Motor neuron (in vitro differentiated cells): ENCODE measurements at regions not wholly inside any gene's neighbourhood (a gene's known extent, or its start where the extent isn't known, plus 50 kb on each side); places are given as distances from the start of the nearest gene placed in this dataset.

Experiments
- ATAC-seq, 8 experiments: fragments of 200-7000 bp; cut with Tn5 transposase; replicated peaks in 6 of 8; 2 replicates each; pipeline ENCODE4 v1.8.0; 2021; ENCODE audit warnings: mild to moderate bottlenecking in 8 of 8, moderate library complexity in 8 of 8
- H3K27ac ChIP-seq, 2 donors: fragments of 250-450 bp; sonication (Bioruptor Pico); 2 replicates each; pipeline ENCODE4 v1.9.0; 2021; ENCODE audit warnings: antibody characterized with exemption in 2 of 2, mild to moderate bottlenecking in 2 of 2, moderate library complexity in 1 of 2
- H3K4me1 ChIP-seq, 2 donors: fragments of 250-450 bp; sonication (Bioruptor Pico); replicated peaks in 1 of 2; 2 replicates each; pipeline ENCODE4 v1.6.1; 2021; ENCODE audit warnings: antibody characterized with exemption in 2 of 2, mild to moderate bottlenecking in 2 of 2, moderate library complexity in 1 of 2
- H3K4me3 ChIP-seq, 5 donors: fragments of 250-450 bp; sonication (Bioruptor Pico); 2 replicates each; pipeline ENCODE4 v1.9.0; 2021; ENCODE audit warnings: antibody characterized with exemption in 5 of 5, mild to moderate bottlenecking in 5 of 5, moderate library complexity in 4 of 5
- WGBS, 10 experiments: fragments of 450-650 bp; shearing (Covaris generic); methylation state at CpG; one replicate each; pipeline ENCODE4 v1.0.0; 2022; 5-methylcytosine and 5-hydroxymethylcytosine counted together
- in situ Hi-C, 9 experiments: fragments of 400-800 bp; cut with MboI; loops; one replicate each; pipeline ENCODE4 v1.15.0; 2021; ENCODE audit warnings: low sequenced_read_pairs in 9 of 9, low pct_unique_long_range_greater_than_20kb in 2 of 9; ENCODE audit not compliant: unreplicated experiment in 9 of 9

DNA sequence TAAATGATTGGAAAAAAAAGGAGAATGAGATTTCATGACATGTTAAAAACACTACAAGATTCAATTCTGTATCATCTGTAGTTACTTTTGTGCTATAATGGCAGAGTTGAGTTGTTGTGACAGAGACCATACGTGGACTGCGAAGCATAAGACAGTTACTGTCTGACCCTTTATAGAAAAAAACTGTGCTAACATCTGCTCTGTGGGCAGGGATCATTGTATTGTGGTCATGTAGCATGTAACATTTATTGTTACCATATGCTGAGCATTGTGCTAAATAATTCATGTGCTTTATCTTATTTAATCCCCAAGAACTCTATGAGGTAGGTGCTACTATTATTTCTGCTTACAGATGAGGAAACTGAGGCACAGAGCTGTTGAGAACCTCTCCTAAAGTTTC is 147.3 kb upstream of the HMHB1 start:
- Histone ChIP-seq H3K27ac (no peak overlapping the region), H3K4me3 (no peak overlapping the region), H3K4me1 (no peaks in the 10 kb centered on the region)
- WGBS, 10 experiments, result 40 to 100% (median 93%) methylated on average over 1 to 2 of the region's 2 CpGs; no CpG with 5 or more reads in 5 of the 10 experiments
- no peak for ATAC-seq
- in situ Hi-C loops, result no loop called here

DNA sequence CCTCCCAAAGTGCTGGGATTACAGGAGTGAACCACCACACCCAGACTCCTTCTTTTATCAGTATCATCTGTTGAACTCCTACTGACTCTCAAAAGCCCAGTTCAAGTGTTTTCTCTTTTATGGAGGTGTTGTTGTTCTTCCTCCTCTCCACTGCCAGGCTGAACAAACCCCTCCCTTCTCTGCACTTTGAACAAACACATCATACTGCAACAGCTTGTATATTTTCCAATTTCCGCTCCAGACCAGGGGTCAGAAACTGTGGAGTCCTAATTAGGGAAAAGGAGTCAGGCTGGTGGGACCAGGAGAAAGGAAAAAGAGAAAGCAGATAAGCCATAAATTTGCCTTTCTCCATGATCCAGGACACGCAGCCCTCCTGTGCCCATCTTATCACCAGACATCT is 148.1 kb upstream of the HMHB1 start:
- WGBS, 10 experiments, result 92 to 100% methylated on average over 1 to 2 of the region's 2 CpGs; no CpG with 5 or more reads in 8 of the 10 experiments
- H3K27ac ChIP-seq, result no peak overlapping the region
- H3K4me3 ChIP-seq, result no peak overlapping the region
- in situ Hi-C loops, result no loop called here
- H3K4me1 ChIP-seq, result no peaks in the 10 kb centered on the region
- ATAC-seq, result no peak

DNA sequence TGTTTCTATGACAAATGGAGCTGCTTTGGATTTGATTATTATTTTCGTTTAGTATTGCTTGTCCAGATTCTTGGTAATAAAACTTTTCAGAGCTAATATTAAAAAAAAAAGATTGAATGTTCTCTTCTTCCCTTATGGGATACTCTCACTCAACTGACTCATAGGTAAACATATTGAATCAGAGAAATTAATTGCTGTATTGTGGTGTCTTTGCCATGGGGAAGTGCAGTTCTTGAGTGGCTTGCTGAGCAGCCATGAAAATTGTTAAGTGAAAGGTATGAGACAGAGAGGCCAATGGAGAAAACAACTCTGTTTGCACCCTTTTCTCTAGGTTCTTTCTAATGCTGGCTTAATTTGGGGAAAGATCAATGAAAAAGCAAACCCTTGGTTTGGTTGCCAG is 149.9 kb upstream of the HMHB1 start:
- Histone ChIP-seq H3K4me3 (no peak overlapping the region), H3K27ac (no peak overlapping the region), H3K4me1 (peaks cover 6 to 13% of the 10 kb centered on the region in 2 donors)
- peak in 1 of 8 experiments; percentile 17 for ATAC-seq
- in situ Hi-C loops, result no loop called here
- 33 to 100% (median 69%) methylated on average over 1 of the region's 1 CpG; no CpG with 5 or more reads in 1 of the 10 experiments for WGBS, 10 experiments

DNA sequence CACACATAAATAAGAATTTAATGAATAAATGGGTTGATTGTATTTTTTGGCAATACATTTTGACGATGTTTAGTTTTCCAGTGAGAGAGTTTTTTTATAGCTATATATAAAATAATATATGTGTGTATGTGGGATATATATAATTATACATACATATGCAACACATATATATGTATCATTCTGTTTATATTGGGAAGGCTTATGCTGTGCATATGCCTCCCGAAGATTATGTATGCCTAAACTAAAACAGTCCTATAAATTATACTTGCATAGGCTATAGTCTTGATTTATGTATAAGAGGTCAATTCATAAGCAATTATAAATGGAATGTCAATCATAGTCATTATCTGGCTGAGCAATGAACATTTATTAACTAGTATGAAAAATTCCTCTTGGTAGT is 151.3 kb upstream of the HMHB1 start:
- WGBS, 10 experiments, result 0 to 100% (median 93%) methylated on average over 1 to 2 of the region's 2 CpGs; no CpG with 5 or more reads in 1 of the 10 experiments
- H3K27ac ChIP-seq, result no peak overlapping the region
- in situ Hi-C loops, result no loop called here
- peaks cover 6 to 13% of the 10 kb centered on the region in 2 donors for H3K4me1 ChIP-seq
- ATAC-seq, result peak in 1 of 8 experiments; percentile 80
- no peak overlapping the region for H3K4me3 ChIP-seq

DNA sequence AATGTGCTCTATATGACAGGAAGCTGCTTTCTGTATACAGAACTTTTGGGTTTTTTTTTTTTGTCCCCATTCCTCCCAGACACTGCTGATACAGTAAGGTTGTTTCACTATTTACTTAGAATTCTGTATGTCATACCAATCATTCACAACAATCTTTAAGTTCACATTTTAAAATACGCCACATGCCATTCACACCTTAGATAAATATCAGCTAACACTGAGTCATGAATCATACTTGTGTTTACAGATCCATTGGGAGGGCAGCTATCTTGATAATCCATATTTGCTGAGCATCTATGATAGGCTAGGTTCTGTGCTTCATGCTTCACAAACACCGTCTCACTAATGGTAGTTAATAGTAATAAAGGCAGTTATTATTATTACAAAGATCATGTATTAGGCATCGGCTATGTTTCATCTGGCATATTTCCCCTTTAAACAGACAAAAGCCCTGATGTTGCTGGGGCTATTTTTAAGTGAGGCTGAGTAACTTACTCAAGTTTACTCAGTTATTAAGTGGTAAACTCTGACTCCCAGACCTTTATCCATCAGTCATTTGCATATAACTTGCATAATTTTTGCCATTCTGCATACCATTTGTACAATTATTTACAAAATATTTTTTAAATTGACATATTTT is 152.2 kb upstream of the HMHB1 start:
- Histone ChIP-seq H3K4me1 (peaks cover 6 to 13% of the 10 kb centered on the region in 2 donors), H3K4me3 (no peak overlapping the region), H3K27ac (no peak overlapping the region)
- peak in 1 of 8 experiments; percentile 19 for ATAC-seq
- in situ Hi-C loops, result no loop called here
- WGBS, 10 experiments, result 60 to 100% (median 100%) methylated on average over 1 to 3 of the region's 3 CpGs; no CpG with 5 or more reads in 1 of the 10 experiments

DNA sequence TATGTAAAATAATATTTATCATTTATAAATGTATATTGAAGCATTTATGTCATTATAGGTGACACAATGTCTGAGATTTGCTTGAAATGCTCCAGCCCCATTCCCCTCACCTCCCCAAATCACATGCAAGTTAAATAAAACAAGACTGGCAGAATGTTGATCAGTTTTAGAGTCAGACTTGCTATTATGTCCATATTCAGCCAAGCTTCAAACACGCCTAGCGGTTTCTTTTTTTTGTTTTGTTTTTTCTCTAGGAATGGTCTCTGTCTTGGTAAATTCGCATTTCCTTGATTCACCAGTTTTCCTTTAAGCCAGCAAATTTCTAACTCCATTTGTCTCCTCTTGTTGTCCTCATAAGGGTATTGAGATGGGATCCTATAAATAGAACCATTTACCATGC is 153.0 kb upstream of the HMHB1 start:
- peak in 3 of 8 experiments; percentile 25 to 82 (median 78) for ATAC-seq
- WGBS, 10 experiments, result 27 to 100% (median 84%) methylated on average over 1 to 3 of the region's 3 CpGs; no CpG with 5 or more reads in 1 of the 10 experiments
- in situ Hi-C loops, result no loop called here

DNA sequence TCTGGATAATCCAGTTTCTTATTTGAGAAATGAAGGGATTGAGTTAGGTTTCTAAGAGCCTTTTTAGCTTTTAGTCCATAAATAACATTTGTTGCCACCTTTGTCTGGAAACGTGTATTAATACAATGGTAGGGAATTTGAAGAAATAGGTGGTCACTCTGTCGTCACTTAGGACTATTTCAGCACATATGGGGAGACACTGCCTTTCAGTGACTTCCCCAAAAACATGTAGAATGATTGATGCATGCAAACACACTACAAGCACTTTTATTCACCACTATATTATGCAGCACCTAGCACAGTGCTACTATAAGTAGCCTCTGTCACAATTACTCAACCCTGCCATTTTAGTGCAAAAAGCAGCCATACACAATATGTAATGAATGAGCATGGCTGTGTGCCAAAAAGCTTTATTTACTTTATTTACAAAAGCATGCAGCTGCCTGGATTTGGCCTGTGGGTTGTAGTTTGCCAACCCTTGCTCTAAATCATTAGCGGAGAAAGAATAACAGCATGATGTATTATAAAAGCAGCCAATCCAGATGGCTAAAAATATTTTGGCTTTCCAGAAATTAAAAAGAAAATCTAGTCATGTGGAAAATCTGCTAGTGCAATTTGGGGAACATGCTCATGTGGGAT is 154.2 kb upstream of the HMHB1 start:
- peak in 6 of 8 experiments; percentile 43 to 91 (median 76) for ATAC-seq
- WGBS, 10 experiments, result 31 to 100% (median 41%) methylated on average over 1 to 3 of the region's 3 CpGs; no CpG with 5 or more reads in 1 of the 10 experiments
- in situ Hi-C loops, result no loop called here
- Histone ChIP-seq H3K27ac (no peak overlapping the region), H3K4me3 (no peak overlapping the region), H3K4me1 (peaks cover 6 to 13% of the 10 kb centered on the region in 2 donors)

More for the DNA sequence above, 153.0 kb upstream of the HMHB1 start:
- no peak overlapping the region for H3K4me3 ChIP-seq
- peaks cover 6 to 13% of the 10 kb centered on the region in 2 donors for H3K4me1 ChIP-seq
- H3K27ac ChIP-seq, result no peak overlapping the region

DNA sequence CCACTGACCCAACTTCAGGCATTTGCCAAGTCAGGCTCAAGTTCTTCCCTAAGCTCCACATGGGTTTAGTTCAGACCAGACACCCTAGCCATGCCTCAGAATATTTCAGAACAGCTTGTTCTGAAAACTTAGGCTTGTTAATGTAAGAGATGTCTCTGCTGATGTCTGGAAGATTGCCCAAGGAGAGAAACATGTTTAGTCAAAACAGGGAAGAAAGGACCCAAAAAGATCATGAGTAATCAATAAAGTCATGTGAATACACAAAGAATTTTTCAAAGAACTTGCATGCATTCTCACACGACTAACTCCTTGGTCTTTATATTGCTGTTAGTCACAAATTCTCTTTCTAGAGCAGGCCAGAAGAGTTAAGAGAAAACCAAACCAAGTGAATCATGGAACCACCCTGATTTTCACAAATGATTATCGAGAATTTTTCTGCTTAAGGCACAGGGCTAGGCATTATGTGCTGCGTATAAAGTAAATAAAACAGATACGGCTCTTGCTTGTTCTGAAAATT is 158.1 kb upstream of the HMHB1 start:
- no peak overlapping the region for H3K27ac ChIP-seq
- no peak for ATAC-seq
- peaks cover 9 to 23% of the 10 kb centered on the region in 2 donors for H3K4me1 ChIP-seq
- in situ Hi-C loops, result no loop called here
- no peak overlapping the region for H3K4me3 ChIP-seq
- WGBS, 10 experiments, result 50 to 98% (median 83%) methylated on average over 1 to 4 of the region's 4 CpGs

DNA sequence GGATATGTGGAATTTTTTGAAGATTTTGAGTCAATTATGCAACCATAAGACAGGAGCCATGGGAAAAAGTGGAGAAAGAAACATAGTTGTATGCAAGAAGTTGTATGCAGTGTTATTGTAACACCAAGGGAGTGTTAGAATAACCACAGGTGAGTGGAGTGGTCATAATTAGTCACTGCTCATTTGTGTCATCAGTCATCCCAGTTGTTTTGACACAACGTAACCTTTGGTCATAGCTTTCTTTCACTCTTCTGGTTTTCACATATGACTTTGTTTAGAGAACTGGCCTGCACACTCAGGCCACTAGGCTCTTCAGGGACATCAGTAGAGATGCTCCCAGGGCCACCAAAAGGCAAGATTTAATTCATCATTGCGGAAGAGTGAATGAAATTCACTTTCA is 158.7 kb upstream of the HMHB1 start:
- no peak for ATAC-seq
- Histone ChIP-seq H3K4me1 (peaks cover 9 to 22% of the 10 kb centered on the region in 2 donors), H3K27ac (no peak overlapping the region), H3K4me3 (no peak overlapping the region)
- 80 to 100% (median 100%) methylated on average over 1 to 2 of the region's 2 CpGs; no CpG with 5 or more reads in 2 of the 10 experiments for WGBS, 10 experiments
- in situ Hi-C loops, result no loop called here

DNA sequence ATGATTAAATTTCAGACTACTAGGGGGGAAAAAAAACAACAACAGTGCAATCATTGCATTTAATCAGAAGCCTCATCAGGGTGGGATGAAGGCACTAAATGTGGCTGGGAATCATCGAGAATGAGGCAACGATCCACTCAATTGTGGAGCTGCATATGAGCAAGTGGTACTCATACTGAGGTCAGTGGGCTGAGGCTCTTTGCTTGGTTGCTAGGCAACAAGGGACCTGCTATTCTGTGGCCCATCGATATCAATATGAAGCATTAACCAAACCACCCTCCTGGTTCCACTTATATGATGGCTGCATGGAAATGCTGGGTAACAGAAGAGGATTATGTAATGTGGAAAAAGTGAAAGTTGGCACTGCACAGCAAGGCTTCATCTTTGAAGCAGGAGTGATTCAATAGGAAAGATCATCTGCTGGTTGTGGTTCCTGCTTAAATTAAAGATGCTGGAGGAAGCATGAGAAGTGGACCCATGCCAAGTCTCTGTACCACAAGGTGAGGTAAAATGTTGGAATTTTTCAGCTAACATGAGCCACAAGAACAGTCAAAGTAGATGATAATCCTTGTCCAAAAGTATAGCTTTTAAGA is 159.8 kb upstream of the HMHB1 start:
- ATAC-seq, result peak in 5 of 8 experiments; percentile 77 to 98 (median 96)
- in situ Hi-C loops, result no loop called here
- Histone ChIP-seq H3K4me3 (no peak overlapping the region), H3K27ac (peak overlapping the region in 1 of 2 donors; percentile 32), H3K4me1 (peaks cover 3 to 12% of the 10 kb centered on the region in 2 donors)
- WGBS, 10 experiments, result 17 to 94% (median 71%) methylated on average over 1 to 3 of the region's 3 CpGs; no CpG with 5 or more reads in 3 of the 10 experiments

DNA sequence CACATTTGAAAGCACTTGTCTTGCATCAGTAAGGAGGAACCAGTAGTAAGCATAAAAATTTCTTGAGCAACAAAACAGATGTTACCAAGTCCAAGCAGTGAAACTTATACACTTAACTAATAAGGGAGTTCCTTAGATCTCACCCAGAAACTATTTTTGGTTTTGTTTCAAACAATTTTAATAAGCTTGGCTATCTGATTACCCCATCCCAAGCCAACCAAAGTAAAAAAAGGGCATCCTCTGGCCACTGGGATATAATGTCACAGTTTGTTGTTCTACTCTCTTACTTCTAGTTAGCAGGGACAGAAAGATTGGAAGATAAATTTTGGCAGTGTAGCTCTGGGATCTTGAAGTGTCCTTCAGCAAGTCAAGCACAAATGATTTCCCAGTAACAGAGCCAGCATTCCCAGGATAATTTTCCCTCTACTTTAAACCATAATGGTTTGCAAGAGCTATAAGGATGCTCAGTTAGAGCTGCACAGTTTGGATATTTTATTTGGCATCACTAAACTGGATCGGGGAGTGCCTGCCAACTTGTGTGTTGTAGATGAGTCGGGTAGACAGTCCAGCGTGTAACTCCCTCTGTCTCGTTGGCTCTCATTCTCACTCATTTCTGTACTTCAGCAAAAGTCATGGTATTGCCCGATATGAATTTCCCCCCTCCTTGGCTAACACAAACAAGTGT is 161.9 kb upstream of the HMHB1 start:
- ATAC-seq, result peak in 1 of 8 experiments; percentile 52
- Histone ChIP-seq H3K4me1 (peaks cover 3 to 10% of the 10 kb centered on the region in 2 donors), H3K27ac (no peak overlapping the region), H3K4me3 (no peak overlapping the region)
- in situ Hi-C loops, result loop anchor here in 1 of 9 experiments (25.0 kb wide), 1 partner anchor 312 kb away; no protein-coding TSS in a partner anchor
- 4 to 100% (median 97%) methylated on average over 1 to 4 of the region's 5 CpGs; no CpG with 5 or more reads in 3 of the 10 experiments for WGBS, 10 experiments

DNA sequence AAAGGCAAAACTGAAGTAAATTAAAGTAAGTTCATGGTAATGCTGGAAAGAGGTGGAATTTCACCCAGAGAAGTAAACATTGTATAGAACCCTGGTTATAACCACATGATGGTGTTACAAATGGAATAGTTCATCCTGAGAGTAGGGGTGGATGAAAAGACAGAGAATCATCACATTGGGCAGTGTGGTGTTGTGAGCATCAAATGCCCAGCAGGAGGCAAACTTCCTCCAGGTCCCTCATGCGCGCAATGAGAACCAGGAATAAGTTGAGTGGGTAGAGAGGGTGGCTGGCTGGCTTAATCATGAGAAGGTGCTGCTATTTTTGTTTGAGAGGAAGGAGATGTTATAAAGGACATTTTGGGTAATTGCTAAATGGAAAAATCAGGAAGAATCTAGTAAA is 163.3 kb upstream of the HMHB1 start:
- H3K4me1 ChIP-seq, result peaks cover 3 to 10% of the 10 kb centered on the region in 2 donors
- in situ Hi-C loops, result loop anchor here in 1 of 9 experiments (25.0 kb wide), 1 partner anchor 314 kb away; no protein-coding TSS in a partner anchor
- no peak overlapping the region for H3K27ac ChIP-seq
- WGBS, 10 experiments, result 93 to 100% (median 100%) methylated on average over 2 of the region's 2 CpGs; no CpG with 5 or more reads in 3 of the 10 experiments
- no peak overlapping the region for H3K4me3 ChIP-seq
- no peak for ATAC-seq
